ENCODE measurements at regions not wholly inside any gene's neighbourhood (a gene's known extent, or its start where the extent isn't known, plus 50 kb on each side); places are given as distances from the start of the nearest gene placed in this dataset.

DNA sequence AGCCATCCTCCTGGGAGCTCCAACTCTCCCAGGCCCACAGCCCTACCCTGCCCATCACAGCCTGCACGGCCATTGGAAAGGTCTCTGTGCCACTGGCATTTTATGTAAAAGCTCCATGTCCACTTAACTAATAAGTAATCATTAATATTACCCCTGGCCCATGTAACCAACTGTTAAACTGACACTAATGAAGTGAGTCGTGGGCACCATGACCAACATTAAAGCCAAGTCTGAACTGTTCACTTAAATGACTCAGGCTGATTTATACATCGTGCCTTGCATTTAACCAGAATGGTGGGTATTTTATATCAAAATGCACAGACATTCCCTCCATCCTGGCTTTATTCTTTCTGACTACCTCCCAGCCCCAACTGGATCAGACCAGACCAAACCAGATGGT lies 229.3 kb downstream of the SOX9 start:
- intact Hi-C loops (cut with DNase I): no loop called here
- no peaks in the 10 kb centered on the region for H3K9me3 ChIP-seq
- H3K4me3 ChIP-seq (replicated peaks in 1 of 3): no peak overlapping the region
- WGBS, 2 donors: 92 to 96% methylated on average over 3 of the region's 3 CpGs
- peaks cover 0 to 4% of the 10 kb centered on the region in 2 donors for H3K4me1 ChIP-seq
- TF ChIP-seq, protein P1, sequence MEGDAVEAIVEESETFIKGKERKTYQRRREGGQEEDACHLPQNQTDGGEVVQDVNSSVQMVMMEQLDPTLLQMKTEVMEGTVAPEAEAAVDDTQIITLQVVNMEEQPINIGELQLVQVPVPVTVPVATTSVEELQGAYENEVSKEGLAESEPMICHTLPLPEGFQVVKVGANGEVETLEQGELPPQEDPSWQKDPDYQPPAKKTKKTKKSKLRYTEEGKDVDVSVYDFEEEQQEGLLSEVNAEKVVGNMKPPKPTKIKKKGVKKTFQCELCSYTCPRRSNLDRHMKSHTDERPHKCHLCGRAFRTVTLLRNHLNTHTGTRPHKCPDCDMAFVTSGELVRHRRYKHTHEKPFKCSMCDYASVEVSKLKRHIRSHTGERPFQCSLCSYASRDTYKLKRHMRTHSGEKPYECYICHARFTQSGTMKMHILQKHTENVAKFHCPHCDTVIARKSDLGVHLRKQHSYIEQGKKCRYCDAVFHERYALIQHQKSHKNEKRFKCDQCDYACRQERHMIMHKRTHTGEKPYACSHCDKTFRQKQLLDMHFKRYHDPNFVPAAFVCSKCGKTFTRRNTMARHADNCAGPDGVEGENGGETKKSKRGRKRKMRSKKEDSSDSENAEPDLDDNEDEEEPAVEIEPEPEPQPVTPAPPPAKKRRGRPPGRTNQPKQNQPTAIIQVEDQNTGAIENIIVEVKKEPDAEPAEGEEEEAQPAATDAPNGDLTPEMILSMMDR (IDR thresholded peaks at IDR 0.05): no peak
- TF ChIP-seq POLR2A (IDR thresholded peaks at IDR 0.05): no peak
- no peaks in the 10 kb centered on the region for H3K27me3 ChIP-seq
- no peaks in the 10 kb centered on the region for H3K36me3 ChIP-seq
- DNase-seq: no peak
- H3K27ac ChIP-seq: no peak overlapping the region

DNA sequence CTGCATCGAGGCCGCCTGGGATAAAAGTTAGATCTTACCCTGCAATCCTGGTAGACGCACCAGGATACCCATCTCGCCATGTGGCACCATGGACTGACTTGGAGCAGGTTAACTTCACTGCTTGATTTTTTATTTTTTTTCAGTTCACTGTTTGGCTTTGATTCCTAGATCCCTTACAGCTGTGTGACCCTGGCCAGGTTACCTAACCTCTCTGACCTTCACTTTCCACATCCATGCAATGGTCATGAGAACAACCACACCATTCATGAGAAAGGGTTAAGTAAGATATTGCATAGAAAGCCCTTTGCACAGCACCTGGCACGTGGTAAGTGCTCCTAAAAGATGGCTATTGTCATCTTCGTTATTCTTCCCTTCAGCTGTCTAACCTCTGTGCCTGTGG lies 230.5 kb downstream of the SOX9 start:
- DNase-seq: no peak
- Histone ChIP-seq H3K27ac (no peak overlapping the region), H3K27me3 (no peaks in the 10 kb centered on the region), H3K36me3 (no peaks in the 10 kb centered on the region), H3K4me3 (replicated peaks in 1 of 3) (no peak overlapping the region), H3K4me1 (peaks cover 0 to 4% of the 10 kb centered on the region in 2 donors), H3K9me3 (no peaks in the 10 kb centered on the region)
- 87 to 92% methylated on average over 6 of the region's 6 CpGs for WGBS, 2 donors
- TF ChIP-seq, protein P1 (IDR thresholded peaks at IDR 0.05): no peak
- TF ChIP-seq POLR2A (IDR thresholded peaks at IDR 0.05): no peak
- intact Hi-C loops (cut with DNase I): no loop called here

DNA sequence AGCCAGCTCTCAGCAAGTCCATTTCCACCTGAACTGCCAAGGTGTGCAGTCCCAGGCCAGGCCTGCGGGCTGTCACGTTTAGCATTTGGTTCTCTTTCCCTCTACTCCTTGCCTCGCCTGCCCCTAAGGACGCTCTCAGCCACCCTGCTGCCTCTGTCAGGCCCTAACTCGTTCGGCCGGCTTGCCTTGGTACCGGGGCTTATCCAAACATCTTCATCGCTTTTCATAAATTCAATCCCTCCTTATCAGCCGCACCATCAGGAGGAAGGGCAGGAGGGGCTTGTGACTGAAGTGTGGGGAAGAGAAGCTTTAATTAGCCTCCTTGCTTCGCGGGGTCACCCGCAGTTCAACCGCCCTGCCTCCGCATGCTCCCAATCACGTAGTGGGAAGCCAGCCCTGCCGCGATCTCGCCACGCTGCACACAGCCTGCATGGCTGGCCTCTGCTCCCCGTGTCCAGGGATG lies 231.1 kb downstream of the SOX9 start:
- 26 to 37% methylated on average over 21 of the region's 21 CpGs for WGBS, 2 donors
- intact Hi-C loops (cut with DNase I): no loop called here
- H3K27ac ChIP-seq: no peak overlapping the region
- peak; percentile 30 to 44 for DNase-seq
- no peak for TF ChIP-seq POLR2A (IDR thresholded peaks at IDR 0.05)
- TF ChIP-seq, protein P1 (IDR thresholded peaks at IDR 0.05): no peak
- H3K9me3 ChIP-seq: no peaks in the 10 kb centered on the region
- peaks cover 0 to 4% of the 10 kb centered on the region in 2 donors for H3K4me1 ChIP-seq
- no peak overlapping the region for H3K4me3 ChIP-seq (replicated peaks in 1 of 3)
- H3K27me3 ChIP-seq: no peaks in the 10 kb centered on the region
- no peaks in the 10 kb centered on the region for H3K36me3 ChIP-seq

DNA sequence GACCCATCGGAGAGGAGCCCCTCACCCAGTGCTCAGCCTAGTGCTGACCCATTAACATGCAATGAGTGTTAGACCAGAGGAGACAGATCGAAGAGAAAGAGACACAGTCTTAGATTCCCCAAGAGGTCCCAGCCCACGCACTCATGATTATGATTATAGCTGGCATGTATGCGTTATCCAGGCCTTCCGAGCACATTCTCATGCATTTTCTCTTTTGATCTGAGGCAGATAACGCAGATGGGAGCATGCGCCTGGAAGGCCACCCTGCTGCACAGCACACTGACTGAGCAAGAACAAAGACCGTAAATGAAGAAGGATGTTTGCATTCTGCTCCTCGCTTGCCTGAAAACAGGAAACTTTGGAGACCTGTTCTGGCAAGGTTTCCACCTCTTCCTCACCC lies 232.7 kb downstream of the SOX9 start:
- no peaks in the 10 kb centered on the region for H3K9me3 ChIP-seq
- 71 to 81% methylated on average over 9 of the region's 9 CpGs for WGBS, 2 donors
- DNase-seq: no peak
- intact Hi-C loops (cut with DNase I): no loop called here
- no peaks in the 10 kb centered on the region for H3K36me3 ChIP-seq
- no peaks in the 10 kb centered on the region for H3K27me3 ChIP-seq
- TF ChIP-seq, protein P1 (IDR thresholded peaks at IDR 0.05): no peak
- TF ChIP-seq POLR2A (IDR thresholded peaks at IDR 0.05): no peak
- H3K4me1 ChIP-seq: peaks cover 0 to 4% of the 10 kb centered on the region in 2 donors
- H3K4me3 ChIP-seq (replicated peaks in 1 of 3): no peak overlapping the region
- H3K27ac ChIP-seq: peak overlapping the region in 1 of 3 donors; percentile 31

DNA sequence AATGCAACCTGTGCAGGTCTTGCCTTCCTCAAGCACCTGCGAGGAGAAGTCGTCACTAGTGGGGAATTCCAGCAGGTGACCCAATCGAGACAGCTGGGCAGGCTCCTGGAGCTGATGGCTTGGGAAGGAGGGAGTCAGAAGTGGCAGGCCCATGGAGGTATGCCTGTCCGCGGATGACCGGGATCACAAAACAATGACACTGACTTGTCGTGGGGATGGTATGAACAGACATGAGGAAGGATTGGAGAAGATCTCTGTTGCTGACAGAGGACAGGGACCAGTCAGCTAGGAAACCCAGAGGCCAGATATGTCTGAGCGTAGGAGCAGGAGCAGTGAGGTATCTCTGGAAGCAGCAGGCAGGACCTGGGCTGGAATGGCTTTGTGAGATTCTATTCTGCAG lies 233.3 kb downstream of the SOX9 start:
- no peaks in the 10 kb centered on the region for H3K9me3 ChIP-seq
- no peaks in the 10 kb centered on the region for H3K36me3 ChIP-seq
- WGBS, 2 donors: 79 to 85% methylated on average over 8 of the region's 8 CpGs
- H3K27ac ChIP-seq: peak overlapping the region in 1 of 3 donors; percentile 31
- H3K27me3 ChIP-seq: no peaks in the 10 kb centered on the region
- DNase-seq: peak; percentile 34 to 40
- TF ChIP-seq, protein P1 (IDR thresholded peaks at IDR 0.05): no peak
- no peak for TF ChIP-seq POLR2A (IDR thresholded peaks at IDR 0.05)
- H3K4me1 ChIP-seq: peaks cover 0 to 4% of the 10 kb centered on the region in 2 donors
- H3K4me3 ChIP-seq (replicated peaks in 1 of 3): no peak overlapping the region
- intact Hi-C loops (cut with DNase I): no loop called here

All from thyroid gland (tissue), 4 donors.